Liver (tissue), 8 donors: ENCODE measurements at regions not wholly inside any gene's neighbourhood (a gene's known extent, or its start where the extent isn't known, plus 50 kb on each side); places are given as distances from the start of the nearest gene placed in this dataset.

Experiments
- DNase-seq: peaks from one replicate; pipeline ENCODE4 v3.0.0-alpha.2; 2017; ENCODE audit warnings: low spot score
- H3K27ac ChIP-seq, 2 donors: one replicate each; pipeline ENCODE4 v1.7.0; 2013; ENCODE audit warnings: inconsistent platforms in 2 of 2, low read length in 2 of 2, control low read depth in 1 of 2, low read depth in 1 of 2, mild to moderate bottlenecking in 1 of 2
- H3K27me3 ChIP-seq, 4 donors: one replicate each; pipeline versions ENCODE4 v1.6.1 to v1.7.0; 2013; ENCODE audit warnings: low read length in 3 of 4, inconsistent platforms in 1 of 4, mild to moderate bottlenecking in 1 of 4, moderate library complexity in 1 of 4; ENCODE audit not compliant: control insufficient read depth in 4 of 4, insufficient read depth in 4 of 4
- H3K36me3 ChIP-seq, 4 donors: one replicate each; pipeline versions ENCODE4 v1.6.1 to v1.7.0; 2013; ENCODE audit warnings: low read length in 3 of 4, mild to moderate bottlenecking in 3 of 4, low read depth in 1 of 4, moderate library complexity in 1 of 4; ENCODE audit not compliant: control insufficient read depth in 4 of 4, insufficient read depth in 3 of 4
- H3K4me1 ChIP-seq, 4 donors: one replicate each; pipeline versions ENCODE4 v1.6.1 to v1.7.0; 2013; ENCODE audit warnings: low read length in 3 of 4, mild to moderate bottlenecking in 3 of 4, moderate library complexity in 1 of 4; ENCODE audit not compliant: control insufficient read depth in 4 of 4, insufficient read depth in 4 of 4
- H3K4me3 ChIP-seq, 3 donors: one replicate each; pipeline versions ENCODE4 v1.6.1 to v1.7.0; 2013; ENCODE audit warnings: low read length in 3 of 3, control low read depth in 1 of 3, low read depth in 1 of 3, mild to moderate bottlenecking in 1 of 3
- H3K9ac ChIP-seq, 2 donors: one replicate each; pipeline ENCODE4 v1.7.0; 2013; ENCODE audit warnings: low read length in 2 of 2, mild to moderate bottlenecking in 2 of 2, moderate library complexity in 2 of 2, control low read depth in 1 of 2, low read depth in 1 of 2
- H3K9me3 ChIP-seq, 4 donors: one replicate each; pipeline versions ENCODE4 v1.6.1 to v1.7.0; 2013; ENCODE audit warnings: low read length in 3 of 4; ENCODE audit not compliant: control insufficient read depth in 4 of 4
- EGR1 ChIP-seq, 2 donors: IDR thresholded peaks; 2 replicates each; pipeline ENCODE4 v1.6.1; 2016 to 2018; ENCODE audit warnings: antibody characterized with exemption in 2 of 2, low read depth in 2 of 2
- FOXA1 ChIP-seq: IDR thresholded peaks from 2 replicates; pipeline ENCODE4 v1.6.1; 2016; ENCODE audit warnings: antibody characterized with exemption
- FOXA2 ChIP-seq: IDR thresholded peaks from 2 replicates; pipeline ENCODE4 v1.6.1; 2016; ENCODE audit warnings: antibody characterized with exemption
- GABPA ChIP-seq, 2 donors: IDR thresholded peaks in 1 of 2; conservative IDR thresholded peaks in 1 of 2; 2 replicates each; pipeline ENCODE4 v1.6.1; 2016; ENCODE audit warnings: antibody characterized with exemption in 2 of 2, mild to moderate bottlenecking in 1 of 2, moderate library complexity in 1 of 2
- HNF4A ChIP-seq, 2 donors: conservative IDR thresholded peaks; 2 replicates each; pipeline ENCODE4 v1.6.1; 2016; ENCODE audit warnings: antibody characterized with exemption in 2 of 2, mild to moderate bottlenecking in 2 of 2
- HNF4G ChIP-seq: IDR thresholded peaks from 2 replicates; pipeline ENCODE4 v1.6.1; 2016; ENCODE audit warnings: antibody characterized with exemption
- JUND ChIP-seq, 2 donors: IDR thresholded peaks; 2 replicates each; pipeline ENCODE4 v1.6.1; 2016; ENCODE audit warnings: antibody characterized with exemption in 2 of 2
- NR2F2 ChIP-seq: IDR thresholded peaks from 2 replicates; pipeline ENCODE4 v1.6.1; 2016; ENCODE audit warnings: antibody characterized with exemption
- RAD21 ChIP-seq, 2 donors: IDR thresholded peaks; 2 replicates each; pipeline ENCODE4 v1.6.1; 2016; ENCODE audit warnings: antibody characterized with exemption in 2 of 2, mild to moderate bottlenecking in 2 of 2
- REST ChIP-seq: IDR thresholded peaks from 2 replicates; pipeline ENCODE4 v1.6.1; 2016; ENCODE audit warnings: antibody characterized with exemption, mild to moderate bottlenecking
- RXRA ChIP-seq, 2 donors: IDR thresholded peaks; 2 replicates each; pipeline ENCODE4 v1.6.1; 2017 to 2018; ENCODE audit warnings: antibody characterized with exemption in 2 of 2, mild to moderate bottlenecking in 1 of 2
- SP1 ChIP-seq: IDR thresholded peaks from 2 replicates; pipeline ENCODE4 v1.6.1; 2018; ENCODE audit warnings: antibody characterized with exemption, mild to moderate bottlenecking
- TAF1 ChIP-seq: conservative IDR thresholded peaks from 2 replicates; pipeline ENCODE4 v1.6.1; 2016; ENCODE audit warnings: antibody characterized with exemption, mild to moderate bottlenecking
- YY1 ChIP-seq: IDR thresholded peaks from 2 replicates; pipeline ENCODE4 v1.6.1; 2016; ENCODE audit warnings: antibody characterized with exemption, mild to moderate bottlenecking
- WGBS: extraction: QIAGEN DNeasy Blood & Tissue Kit; methylation state at CpG from one replicate; pipeline ENCODE4 v1.1.7; 2013; 5-methylcytosine and 5-hydroxymethylcytosine counted together
- TF ChIP-seq, protein P1 (sequence below): IDR thresholded peaks from 2 replicates; pipeline ENCODE4 v1.6.1; 2016; ENCODE audit warnings: antibody characterized with exemption
- TF ChIP-seq, protein P2 (sequence below): fragments of 150-350 bp; IDR thresholded peaks from 2 replicates; pipeline ENCODE4 v1.5.1; 2017; ENCODE audit warnings: improper control_type of control experiment, low read depth, low read length; ENCODE audit not compliant: missing input control
- TF ChIP-seq, protein P3 (sequence below): IDR thresholded peaks from 2 replicates; pipeline ENCODE4 v1.6.1; 2016; ENCODE audit warnings: antibody characterized with exemption
- TF ChIP-seq, protein P4 (sequence below): IDR thresholded peaks from 2 replicates; pipeline ENCODE4 v1.6.1; 2016; ENCODE audit warnings: antibody characterized with exemption
- donor health status: healthy.
- donor health status: healthy.
- donor health status: healthy.
- donor health status: healthy.
- donor health status: healthy.

DNA sequence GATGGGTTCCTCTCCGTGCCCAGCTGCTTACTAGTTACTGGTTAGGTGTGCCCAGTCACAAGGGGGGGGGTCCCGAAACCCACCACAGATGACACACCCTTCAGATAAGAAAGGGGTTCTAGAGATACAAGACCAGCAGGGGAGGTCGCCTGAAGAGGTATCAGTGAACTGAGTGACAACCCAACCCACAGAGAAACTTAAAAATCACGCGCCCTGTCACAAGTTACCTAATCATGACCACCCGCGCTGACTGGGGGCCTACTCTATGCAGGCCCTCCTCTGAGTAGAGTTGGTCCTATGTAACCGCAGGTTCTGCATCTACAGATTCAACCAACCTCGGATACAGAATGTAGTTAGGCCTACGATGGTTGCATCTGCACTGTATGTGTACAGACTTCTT, 210.3 kb upstream of the SFSWAP start:
- Histone ChIP-seq H3K36me3 (no peaks in the 10 kb centered on the region), H3K9me3 (no peaks in the 10 kb centered on the region), H3K4me3 (no peak overlapping the region), H3K27ac (no peak overlapping the region), H3K27me3 (peaks cover 0 to 4% (median 0%) of the 10 kb centered on the region in 4 donors), H3K9ac (no peak overlapping the region), H3K4me1 (no peaks in the 10 kb centered on the region)
- no peak for TF ChIP-seq YY1
- TF ChIP-seq, protein P1, sequence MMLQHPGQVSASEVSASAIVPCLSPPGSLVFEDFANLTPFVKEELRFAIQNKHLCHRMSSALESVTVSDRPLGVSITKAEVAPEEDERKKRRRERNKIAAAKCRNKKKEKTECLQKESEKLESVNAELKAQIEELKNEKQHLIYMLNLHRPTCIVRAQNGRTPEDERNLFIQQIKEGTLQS = no peak
- TF ChIP-seq, protein P2, sequence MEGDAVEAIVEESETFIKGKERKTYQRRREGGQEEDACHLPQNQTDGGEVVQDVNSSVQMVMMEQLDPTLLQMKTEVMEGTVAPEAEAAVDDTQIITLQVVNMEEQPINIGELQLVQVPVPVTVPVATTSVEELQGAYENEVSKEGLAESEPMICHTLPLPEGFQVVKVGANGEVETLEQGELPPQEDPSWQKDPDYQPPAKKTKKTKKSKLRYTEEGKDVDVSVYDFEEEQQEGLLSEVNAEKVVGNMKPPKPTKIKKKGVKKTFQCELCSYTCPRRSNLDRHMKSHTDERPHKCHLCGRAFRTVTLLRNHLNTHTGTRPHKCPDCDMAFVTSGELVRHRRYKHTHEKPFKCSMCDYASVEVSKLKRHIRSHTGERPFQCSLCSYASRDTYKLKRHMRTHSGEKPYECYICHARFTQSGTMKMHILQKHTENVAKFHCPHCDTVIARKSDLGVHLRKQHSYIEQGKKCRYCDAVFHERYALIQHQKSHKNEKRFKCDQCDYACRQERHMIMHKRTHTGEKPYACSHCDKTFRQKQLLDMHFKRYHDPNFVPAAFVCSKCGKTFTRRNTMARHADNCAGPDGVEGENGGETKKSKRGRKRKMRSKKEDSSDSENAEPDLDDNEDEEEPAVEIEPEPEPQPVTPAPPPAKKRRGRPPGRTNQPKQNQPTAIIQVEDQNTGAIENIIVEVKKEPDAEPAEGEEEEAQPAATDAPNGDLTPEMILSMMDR = no peak
- no peak for TF ChIP-seq GABPA (IDR thresholded peaks at IDR 0.05 in 1 of 2, conservative IDR thresholded peaks at IDR 0.05 in 1 of 2)
- no peak for TF ChIP-seq SP1
- no peak for TF ChIP-seq NR2F2
- no peak for TF ChIP-seq TAF1
- no peak for TF ChIP-seq REST
- TF ChIP-seq RXRA (IDR thresholded peaks at IDR 0.05) = no peak
- TF ChIP-seq HNF4G = no peak
- WGBS = 81% methylated on average over 10 of the region's 10 CpGs
- DNase-seq = no peak

DNA sequence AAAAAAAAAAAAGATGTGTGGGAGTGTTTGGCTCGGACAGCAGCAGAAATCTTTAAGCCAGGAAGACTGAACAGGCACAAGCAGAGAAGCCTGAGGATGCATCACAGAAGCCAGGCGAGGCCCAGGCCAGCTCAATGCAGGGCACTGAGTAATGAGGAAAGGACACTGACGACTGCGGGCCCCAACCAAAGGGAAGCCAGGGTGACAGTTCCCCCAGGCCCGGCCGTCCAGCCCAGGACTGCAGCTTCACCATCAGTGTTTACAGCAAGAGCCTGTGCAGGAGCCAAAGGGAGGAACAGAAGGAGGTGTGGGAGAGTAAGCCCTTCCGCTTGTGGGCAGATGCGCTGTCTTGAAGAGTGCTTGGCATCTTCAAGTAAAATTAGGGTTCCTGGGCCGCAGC, 205.3 kb upstream of the SFSWAP start:
- peaks cover 0 to 14% (median 0%) of the 10 kb centered on the region in 4 donors for H3K27me3 ChIP-seq
- H3K4me1 ChIP-seq = no peaks in the 10 kb centered on the region
- no peak overlapping the region for H3K9ac ChIP-seq
- H3K27ac ChIP-seq = no peak overlapping the region
- no peaks in the 10 kb centered on the region for H3K9me3 ChIP-seq
- H3K36me3 ChIP-seq = no peaks in the 10 kb centered on the region
- no peak overlapping the region for H3K4me3 ChIP-seq
- no peak for DNase-seq
- no peak for TF ChIP-seq REST
- TF ChIP-seq, protein P3, sequence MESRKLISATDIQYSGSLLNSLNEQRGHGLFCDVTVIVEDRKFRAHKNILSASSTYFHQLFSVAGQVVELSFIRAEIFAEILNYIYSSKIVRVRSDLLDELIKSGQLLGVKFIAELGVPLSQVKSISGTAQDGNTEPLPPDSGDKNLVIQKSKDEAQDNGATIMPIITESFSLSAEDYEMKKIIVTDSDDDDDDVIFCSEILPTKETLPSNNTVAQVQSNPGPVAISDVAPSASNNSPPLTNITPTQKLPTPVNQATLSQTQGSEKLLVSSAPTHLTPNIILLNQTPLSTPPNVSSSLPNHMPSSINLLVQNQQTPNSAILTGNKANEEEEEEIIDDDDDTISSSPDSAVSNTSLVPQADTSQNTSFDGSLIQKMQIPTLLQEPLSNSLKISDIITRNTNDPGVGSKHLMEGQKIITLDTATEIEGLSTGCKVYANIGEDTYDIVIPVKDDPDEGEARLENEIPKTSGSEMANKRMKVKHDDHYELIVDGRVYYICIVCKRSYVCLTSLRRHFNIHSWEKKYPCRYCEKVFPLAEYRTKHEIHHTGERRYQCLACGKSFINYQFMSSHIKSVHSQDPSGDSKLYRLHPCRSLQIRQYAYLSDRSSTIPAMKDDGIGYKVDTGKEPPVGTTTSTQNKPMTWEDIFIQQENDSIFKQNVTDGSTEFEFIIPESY = no peak
- no peak for TF ChIP-seq YY1
- no peak for TF ChIP-seq RXRA (IDR thresholded peaks at IDR 0.05)
- TF ChIP-seq, protein P4, sequence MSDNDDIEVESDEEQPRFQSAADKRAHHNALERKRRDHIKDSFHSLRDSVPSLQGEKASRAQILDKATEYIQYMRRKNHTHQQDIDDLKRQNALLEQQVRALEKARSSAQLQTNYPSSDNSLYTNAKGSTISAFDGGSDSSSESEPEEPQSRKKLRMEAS = no peak
- TF ChIP-seq, protein P1 = no peak
- no peak for TF ChIP-seq TAF1
- no peak for TF ChIP-seq HNF4G
- no peak for TF ChIP-seq SP1
- no peak for TF ChIP-seq FOXA1
- TF ChIP-seq RAD21 (IDR thresholded peaks at IDR 0.05) = no peak
- TF ChIP-seq EGR1 (IDR thresholded peaks at IDR 0.05; ENCODE audit: low read depth in 2 of 2) = no peak
- no peak for TF ChIP-seq JUND (IDR thresholded peaks at IDR 0.05)
- TF ChIP-seq HNF4A (conservative IDR thresholded peaks at IDR 0.05) = no peak
- no peak for TF ChIP-seq NR2F2
- no peak for TF ChIP-seq GABPA (IDR thresholded peaks at IDR 0.05 in 1 of 2, conservative IDR thresholded peaks at IDR 0.05 in 1 of 2)
- TF ChIP-seq FOXA2 = no peak
- TF ChIP-seq, protein P2 = no peak
- WGBS = 53% methylated on average over 9 of the region's 9 CpGs
